Right lobe of liver (tissue), 6 donors: ENCODE measurements at regions not wholly inside any gene's neighbourhood (a gene's known extent, or its start where the extent isn't known, plus 50 kb on each side); places are given as distances from the start of the nearest gene placed in this dataset.

Source experiments
- ATAC-seq, 4 donors: fragments of 200-7000 bp; cut with Tn5 transposase; one replicate each; pipeline ENCODE4 v1.9.1; 2020; ENCODE audit warnings: mild to moderate bottlenecking in 4 of 4, moderate library complexity in 4 of 4
- DNase-seq, 3 donors: peaks; one replicate each; pipeline ENCODE4 v3.0.0-alpha.2; 2020
- H3K27ac ChIP-seq, 3 donors: fragments of 200-600 bp; one replicate each; pipeline ENCODE4 v1.8.0; 2022
- H3K27me3 ChIP-seq, 2 donors: fragments of 200-600 bp; one replicate each; pipeline ENCODE4 v1.8.0; 2022
- H3K36me3 ChIP-seq, 4 donors: fragments of 200-600 bp; sonication (generic) in 1 of 4; one replicate each; pipeline versions ENCODE4 v1.5.1 to v1.8.0; 2017 to 2022; ENCODE audit warnings: control low read depth in 1 of 4
- H3K4me1 ChIP-seq, 4 donors: fragments of 200-600 bp; sonication (generic) in 1 of 4; one replicate each; pipeline versions ENCODE4 v1.5.1 to v1.8.0; 2017 to 2022; ENCODE audit warnings: control low read depth in 1 of 4
- H3K4me3 ChIP-seq, 3 donors: fragments of 200-600 bp; one replicate each; pipeline ENCODE4 v1.8.0; 2022
- H3K9me3 ChIP-seq, 4 donors: fragments of 200-600 bp; sonication (generic) in 1 of 4; one replicate each; pipeline versions ENCODE4 v1.5.1 to v1.8.0; 2017 to 2022; ENCODE audit warnings: control low read depth in 1 of 4
- POLR2A ChIP-seq: fragments of 450-650 bp; IDR thresholded peaks from one replicate; pipeline ENCODE4 v1.6.1; 2017; ENCODE audit warnings: antibody characterized with exemption, mild to moderate bottlenecking
- WGBS: methylation state at CpG from one replicate; pipeline ENCODE4 v1.1.6; 2018; ENCODE audit warnings: low coverage, low lambda C conversion rate; ENCODE audit not compliant: insufficient coverage; ENCODE audit errors: missing lambda C conversion rate; 5-methylcytosine and 5-hydroxymethylcytosine counted together
- intact Hi-C, 2 donors: fragments of 100-400 bp; cut with DNase I; formaldehyde crosslinking; loops; one replicate each; pipeline versions ENCODE4 v1.11.2 to v1.14.1; 2022
- TF ChIP-seq, protein P1 (sequence below), 4 donors: fragments of 200-600 bp in 3 of 4; fragments of 450-650 bp in 1 of 4; IDR thresholded peaks; one replicate each; pipeline versions ENCODE4 v1.5.1 to v1.8.0; 2016 to 2022; ENCODE audit warnings: antibody characterized with exemption in 4 of 4, mild to moderate bottlenecking in 2 of 4
- donor health status: DM: no; HTN: yes; CAD: no.
- donor health status: DM: no; HTN: no; CAD: no.
- donor health status: DM: no; HTN: no; CAD: no.
- donor health status: DM: no; HTN: yes; CAD: no.
- donor health status: DM: no; HTN: yes; CAD: no.

DNA sequence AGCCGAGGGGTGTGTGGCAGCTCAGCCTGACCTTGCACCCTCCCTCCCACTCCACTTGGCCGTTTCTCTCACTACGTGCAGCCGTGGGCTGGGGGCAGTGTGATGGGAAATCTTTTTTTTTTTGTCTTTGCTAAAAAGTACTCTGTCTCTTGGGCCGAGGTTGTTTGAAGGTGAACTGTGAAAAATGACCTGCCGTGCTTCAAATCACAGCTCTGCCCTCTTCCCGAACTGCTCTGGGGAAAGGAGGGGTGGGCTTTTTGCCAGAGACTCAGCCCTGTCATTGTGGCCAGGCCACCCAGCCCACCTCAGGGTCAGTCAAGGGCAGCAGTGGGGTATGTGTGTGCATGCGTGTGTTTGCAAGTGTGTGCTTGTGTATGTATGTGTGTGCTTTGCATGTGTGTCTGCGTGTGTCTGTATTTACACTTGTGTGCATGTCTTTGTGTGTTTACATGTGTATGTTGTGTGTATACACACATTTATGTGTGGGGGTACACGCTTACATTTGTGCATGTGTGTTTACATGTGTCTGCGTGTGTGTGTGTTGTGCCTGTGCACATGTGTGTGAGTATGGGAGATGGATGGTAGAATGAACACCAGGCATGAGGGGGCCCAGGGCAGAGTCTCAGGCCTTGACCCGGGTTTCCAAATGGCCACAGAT, 61.3 kb upstream of the HAAO start:
- Histone ChIP-seq H3K36me3 (no peaks in the 10 kb centered on the region), H3K27me3 (no peaks in the 10 kb centered on the region), H3K27ac (peak overlapping the region in 1 of 3 donors; percentile 81), H3K4me1 (peaks cover 0 to 17% (median 6%) of the 10 kb centered on the region in 4 donors), H3K9me3 (no peaks in the 10 kb centered on the region), H3K4me3 (no peak overlapping the region)
- WGBS, result 52% methylated on average over 11 of the region's 12 CpGs
- ATAC-seq, result no peak
- TF ChIP-seq, protein P1, sequence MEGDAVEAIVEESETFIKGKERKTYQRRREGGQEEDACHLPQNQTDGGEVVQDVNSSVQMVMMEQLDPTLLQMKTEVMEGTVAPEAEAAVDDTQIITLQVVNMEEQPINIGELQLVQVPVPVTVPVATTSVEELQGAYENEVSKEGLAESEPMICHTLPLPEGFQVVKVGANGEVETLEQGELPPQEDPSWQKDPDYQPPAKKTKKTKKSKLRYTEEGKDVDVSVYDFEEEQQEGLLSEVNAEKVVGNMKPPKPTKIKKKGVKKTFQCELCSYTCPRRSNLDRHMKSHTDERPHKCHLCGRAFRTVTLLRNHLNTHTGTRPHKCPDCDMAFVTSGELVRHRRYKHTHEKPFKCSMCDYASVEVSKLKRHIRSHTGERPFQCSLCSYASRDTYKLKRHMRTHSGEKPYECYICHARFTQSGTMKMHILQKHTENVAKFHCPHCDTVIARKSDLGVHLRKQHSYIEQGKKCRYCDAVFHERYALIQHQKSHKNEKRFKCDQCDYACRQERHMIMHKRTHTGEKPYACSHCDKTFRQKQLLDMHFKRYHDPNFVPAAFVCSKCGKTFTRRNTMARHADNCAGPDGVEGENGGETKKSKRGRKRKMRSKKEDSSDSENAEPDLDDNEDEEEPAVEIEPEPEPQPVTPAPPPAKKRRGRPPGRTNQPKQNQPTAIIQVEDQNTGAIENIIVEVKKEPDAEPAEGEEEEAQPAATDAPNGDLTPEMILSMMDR (IDR thresholded peaks at IDR 0.05), result no peak
- no peak for TF ChIP-seq POLR2A
- intact Hi-C loops, result loop anchor here in 1 of 2 donors (10.0 kb wide), 1 partner anchor 91 kb away; no protein-coding TSS in a partner anchor
- peak in 1 of 3 donors; percentile 50 for DNase-seq

DNA sequence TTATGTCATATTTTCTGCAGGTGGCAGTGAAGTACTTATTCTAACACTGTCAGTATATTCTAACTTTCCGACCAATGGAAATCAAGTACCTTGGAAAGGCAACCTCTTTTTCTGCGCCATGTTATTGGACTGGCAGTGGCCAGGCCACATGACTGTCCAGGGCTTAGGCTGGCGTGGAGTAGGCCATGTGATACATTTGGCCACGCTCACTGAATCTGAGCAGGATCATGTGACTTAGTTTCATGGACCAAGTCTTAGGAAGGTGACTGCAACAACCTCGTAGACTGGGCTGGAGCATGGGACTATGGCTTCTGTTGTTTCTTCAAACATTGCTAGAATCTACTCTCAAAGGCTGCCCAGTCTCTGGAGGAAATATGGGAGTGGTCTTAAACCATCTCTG, 60.4 kb upstream of the HAAO start:
- Histone ChIP-seq H3K4me1 (peaks cover 0 to 17% (median 6%) of the 10 kb centered on the region in 4 donors), H3K9me3 (no peaks in the 10 kb centered on the region), H3K27me3 (no peaks in the 10 kb centered on the region), H3K27ac (no peak overlapping the region), H3K36me3 (no peaks in the 10 kb centered on the region), H3K4me3 (no peak overlapping the region)
- WGBS, result 78% methylated on average over 4 of the region's 5 CpGs
- DNase-seq (peak in 1 of 3 donors; percentile 28), ATAC-seq (no peak)
- TF ChIP-seq POLR2A, result no peak
- TF ChIP-seq, protein P1 (IDR thresholded peaks at IDR 0.05), result no peak
- intact Hi-C loops, result loop anchor here in 1 of 2 donors (10.0 kb wide), 1 partner anchor 92 kb away; no protein-coding TSS in a partner anchor

DNA sequence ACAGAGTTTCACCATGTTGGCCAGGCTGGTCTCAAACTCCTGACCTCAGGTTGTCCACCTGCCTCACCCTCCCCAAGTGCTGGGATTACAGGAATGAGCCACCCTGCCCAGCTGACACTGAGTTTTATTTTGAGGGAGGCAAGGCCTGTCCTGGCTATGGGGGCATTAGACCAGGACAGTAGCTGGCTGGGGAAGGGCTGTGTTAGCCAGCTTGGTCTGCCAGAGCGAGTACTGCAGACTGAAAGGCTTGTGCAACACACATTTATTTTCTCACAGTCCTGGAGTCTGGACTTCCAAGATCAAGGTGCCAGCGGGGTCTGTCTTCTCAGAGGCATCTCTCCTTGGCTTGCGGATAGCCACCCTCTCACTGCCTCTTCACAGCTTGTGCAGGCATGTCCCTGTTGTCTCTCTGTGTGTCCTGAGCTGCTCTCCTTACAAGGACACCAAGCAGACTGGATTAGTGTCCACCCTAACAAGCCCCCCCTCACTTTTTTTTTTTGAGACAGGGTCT, 59.4 kb upstream of the HAAO start:
- H3K36me3 ChIP-seq, result no peaks in the 10 kb centered on the region
- no peaks in the 10 kb centered on the region for H3K27me3 ChIP-seq
- H3K9me3 ChIP-seq, result no peaks in the 10 kb centered on the region
- no CpG with 5 or more reads among the region's 3 CpGs for WGBS
- no peak for TF ChIP-seq POLR2A
- TF ChIP-seq, protein P1 (IDR thresholded peaks at IDR 0.05), result no peak
- peaks cover 0 to 17% (median 6%) of the 10 kb centered on the region in 4 donors for H3K4me1 ChIP-seq
- no peak overlapping the region for H3K27ac ChIP-seq
- ATAC-seq (no peak), DNase-seq (peak in 1 of 3 donors; percentile 14)
- intact Hi-C loops, result loop anchor here in 1 of 2 donors (10.0 kb wide), 1 partner anchor 93 kb away; no protein-coding TSS in a partner anchor
- no peak overlapping the region for H3K4me3 ChIP-seq

DNA sequence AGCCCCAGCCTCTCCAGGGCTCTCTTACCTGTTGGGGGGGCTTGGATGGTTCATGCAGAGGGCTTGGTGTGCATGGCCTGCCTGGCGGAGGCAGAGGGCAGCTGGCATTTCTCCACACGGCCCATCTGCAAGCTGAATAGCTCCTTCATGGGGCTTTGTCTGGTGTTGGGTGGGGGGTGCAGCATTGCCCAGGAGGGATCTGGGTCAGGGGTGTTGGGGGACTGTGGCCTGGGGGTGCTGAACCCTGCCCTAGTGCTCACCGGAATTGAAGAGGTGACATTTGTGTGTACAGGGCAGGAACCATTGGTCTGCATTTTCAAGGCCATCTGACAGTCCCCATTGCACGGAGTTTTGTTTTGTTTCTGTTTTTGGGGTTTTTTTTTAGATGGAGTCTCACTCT, 58.8 kb upstream of the HAAO start:
- Histone ChIP-seq H3K4me1 (peaks cover 0 to 17% (median 6%) of the 10 kb centered on the region in 4 donors), H3K9me3 (no peaks in the 10 kb centered on the region), H3K27ac (no peak overlapping the region), H3K36me3 (no peaks in the 10 kb centered on the region), H3K27me3 (no peaks in the 10 kb centered on the region), H3K4me3 (no peak overlapping the region)
- TF ChIP-seq, protein P1 (IDR thresholded peaks at IDR 0.05), result no peak
- no peak for TF ChIP-seq POLR2A
- ATAC-seq (no peak), DNase-seq (no peak)
- no CpG with 5 or more reads among the region's 4 CpGs for WGBS
- intact Hi-C loops, result loop anchor here in 1 of 2 donors (10.0 kb wide), 1 partner anchor 94 kb away; no protein-coding TSS in a partner anchor
